KG1 (cell line): ENCODE measurements at regions not wholly inside any gene's neighbourhood (a gene's known extent, or its start where the extent isn't known, plus 50 kb on each side); places are given as distances from the start of the nearest gene placed in this dataset.

Source experiments
- DNase-seq: peaks from one replicate; lab custom pipeline; 2025; lab: John Stamatoyannopoulos, UW

DNA sequence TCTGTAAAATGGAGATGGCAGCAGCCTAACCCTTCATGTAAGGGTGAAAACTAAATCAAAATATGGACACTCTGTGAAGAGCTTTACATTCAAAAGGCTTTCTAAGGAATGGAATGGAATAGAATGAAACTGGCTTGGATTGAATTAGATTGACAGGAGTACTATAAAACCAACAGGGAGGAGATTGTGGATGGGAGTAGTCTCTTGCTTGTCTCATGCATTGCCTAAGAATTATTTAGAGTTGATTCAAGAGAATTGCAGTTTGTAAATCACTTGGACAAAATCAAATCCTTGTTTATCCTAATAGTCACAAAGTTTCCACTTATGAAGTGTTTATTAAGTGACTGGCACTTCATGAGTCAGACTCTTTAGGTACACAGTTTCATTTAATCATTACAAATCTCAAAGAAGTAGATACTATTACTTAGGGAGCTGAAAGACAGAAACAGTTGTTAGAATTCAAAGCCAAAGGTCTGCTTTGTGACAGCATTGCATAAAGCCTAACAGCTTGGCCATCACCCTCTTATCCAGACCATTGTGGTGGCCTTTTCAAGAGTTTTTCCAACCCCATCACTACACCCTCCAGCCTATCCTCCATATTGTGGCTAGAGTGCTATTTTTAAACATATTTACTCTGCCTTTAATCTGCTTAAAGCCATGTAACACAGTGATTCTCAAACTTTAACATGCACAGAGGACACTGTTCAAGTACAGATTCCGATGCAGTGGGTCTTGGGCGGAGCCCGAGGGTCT is 91.9 kb upstream of the GHITM start:
- no peak for DNase-seq

DNA sequence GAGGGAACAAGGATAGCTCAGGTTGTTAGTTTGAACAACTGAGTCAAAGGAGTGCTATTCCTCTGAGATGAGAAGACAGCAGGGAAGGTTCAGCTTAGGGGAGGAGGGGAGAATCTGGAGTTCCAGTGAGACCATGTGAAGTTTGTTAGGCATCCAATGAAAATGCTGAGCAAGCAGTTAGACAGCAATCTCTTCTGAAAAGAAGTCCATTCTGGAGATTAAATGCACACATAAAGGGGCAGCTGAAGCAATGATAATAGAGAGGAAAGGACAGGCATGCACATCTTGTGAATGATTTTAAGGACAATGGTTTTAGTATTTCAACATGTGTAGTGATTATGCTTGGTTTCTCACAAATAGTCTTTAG is 89.7 kb upstream of the GHITM start:
- no peak for DNase-seq

- no peak for DNase-seq
Observed at GRCh38 chr10:84053626-84054025, 85.7 kb upstream of the GHITM start.

DNA sequence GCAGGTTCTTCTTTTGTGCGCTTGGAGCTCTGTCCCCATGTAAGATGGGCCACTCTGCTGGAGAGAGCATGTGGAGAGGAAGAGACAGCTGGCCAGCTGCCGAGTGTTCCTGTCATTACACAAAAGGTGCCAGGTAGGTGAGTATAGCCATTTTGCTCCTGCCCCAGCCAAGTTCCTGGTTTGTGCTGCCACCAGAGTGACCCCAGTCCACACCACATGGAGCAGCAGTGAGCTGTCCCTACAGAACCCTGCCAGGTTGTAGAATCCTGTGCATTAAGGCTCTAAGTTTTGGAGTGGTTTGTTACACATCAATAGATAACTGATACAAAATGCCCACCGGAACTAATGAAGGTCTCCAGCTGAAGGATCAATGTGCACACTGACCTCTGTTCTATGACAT is 84.6 kb upstream of the GHITM start:
- no peak for DNase-seq

- no peak for DNase-seq
Observed at GRCh38 chr10:84059526-84059925, 79.8 kb upstream of the GHITM start.

DNA sequence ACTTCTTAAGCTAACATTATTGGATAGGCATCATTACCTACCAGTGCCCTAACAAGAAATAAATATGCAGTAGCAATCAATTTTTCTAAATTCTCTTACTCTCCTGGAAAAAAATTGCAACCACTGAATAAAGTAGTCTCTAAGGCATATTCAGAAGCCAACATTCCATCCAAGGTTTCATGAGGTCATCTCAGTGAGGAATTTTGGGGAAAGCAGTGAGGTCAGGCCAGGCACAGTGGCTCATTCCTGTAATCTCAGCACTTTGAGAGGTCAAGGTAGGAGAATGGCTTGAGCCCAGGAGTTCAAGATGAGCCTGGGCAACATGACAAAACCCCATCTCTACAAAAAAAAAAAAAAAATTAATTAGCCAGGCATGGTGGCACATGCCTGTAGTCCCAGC is 75.9 kb upstream of the GHITM start:
- DNase-seq: no peak

GRCh38 chr10:84065804-84066601 is 73.3 kb upstream of the GHITM start:
- DNase-seq: no peak

DNA sequence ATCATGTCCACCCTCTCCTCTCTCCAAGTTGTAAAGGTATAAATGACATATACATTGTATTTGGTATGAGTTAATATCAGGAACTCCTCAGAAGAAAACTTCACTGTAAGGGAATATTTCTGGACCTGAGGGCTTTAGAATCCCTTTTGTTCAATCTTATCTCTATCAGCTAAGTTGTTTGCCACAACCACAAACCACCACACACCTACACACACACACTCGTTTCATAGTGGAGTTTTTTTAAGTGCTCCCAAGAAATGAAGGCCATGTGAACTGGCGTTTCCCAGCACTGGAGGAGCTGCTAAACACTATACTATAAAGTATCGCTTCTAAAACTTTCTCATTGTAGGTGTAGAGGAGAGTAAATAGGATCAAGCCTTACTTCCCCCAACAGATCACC is 64.8 kb upstream of the GHITM start:
- no peak for DNase-seq

DNA sequence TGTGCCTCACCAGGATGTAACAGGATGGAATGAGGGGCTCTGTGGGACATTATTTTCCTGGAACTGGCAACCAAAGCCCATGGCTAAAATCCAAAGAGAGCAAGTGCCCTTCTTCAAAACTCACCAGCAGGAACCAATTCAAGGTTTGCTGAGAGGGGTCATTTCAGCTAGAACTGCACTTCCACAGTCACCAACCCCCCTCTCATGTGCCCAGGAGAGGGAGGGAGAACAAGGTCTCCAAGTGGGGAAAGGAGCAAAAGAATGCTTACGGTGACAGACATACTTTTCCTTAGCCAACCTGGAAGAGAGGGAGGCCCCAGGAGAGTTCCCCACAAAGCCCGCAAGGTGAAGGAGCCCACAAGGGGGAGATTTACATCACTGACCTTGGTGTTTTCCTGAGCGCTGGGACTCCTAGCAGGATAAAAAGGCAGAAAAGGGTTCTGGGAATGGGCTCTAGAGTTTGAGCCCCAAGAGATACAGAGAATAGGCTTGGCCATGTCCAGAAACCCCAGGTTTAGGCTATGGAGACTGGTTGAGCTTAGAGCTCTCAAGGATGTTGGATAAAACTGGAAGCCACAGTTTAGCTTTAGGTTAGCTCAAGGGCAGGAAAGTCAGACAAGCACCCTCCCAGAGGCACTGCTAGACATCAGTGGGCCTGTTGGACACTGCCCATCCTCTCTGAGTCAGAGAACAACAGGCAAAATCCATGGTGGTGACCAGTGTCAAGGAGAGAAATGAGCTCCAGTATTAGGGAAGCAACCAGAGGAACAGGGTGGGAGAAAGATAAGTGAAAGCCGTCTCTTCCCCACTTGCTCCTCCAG is 63.9 kb upstream of the GHITM start:
- DNase-seq: no peak

DNA sequence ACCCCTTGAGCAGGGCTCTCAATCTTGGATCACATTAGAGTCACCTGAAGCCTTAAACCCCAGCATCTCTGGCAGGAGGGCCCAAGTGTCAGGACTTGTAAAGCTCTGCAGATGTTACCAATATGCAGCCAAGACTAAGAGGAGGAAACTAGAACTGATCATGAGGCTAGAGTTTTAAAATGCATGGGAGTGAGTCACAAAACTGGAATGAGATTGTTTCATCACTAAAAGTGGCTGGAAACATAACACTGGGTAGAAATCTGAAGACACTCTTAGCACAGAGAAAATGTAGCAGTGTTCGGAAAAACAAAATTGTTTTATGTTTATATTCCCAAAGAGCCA is 63.3 kb upstream of the GHITM start:
- DNase-seq: no peak

GRCh38 chr10:84076540-84077195 is 62.6 kb upstream of the GHITM start:
- no peak for DNase-seq

- DNase-seq: no peak
Observed at GRCh38 chr10:84077768-84078167, 61.5 kb upstream of the GHITM start.

- no peak for DNase-seq
Observed at GRCh38 chr10:84078771-84079170, 60.5 kb upstream of the GHITM start.

DNA sequence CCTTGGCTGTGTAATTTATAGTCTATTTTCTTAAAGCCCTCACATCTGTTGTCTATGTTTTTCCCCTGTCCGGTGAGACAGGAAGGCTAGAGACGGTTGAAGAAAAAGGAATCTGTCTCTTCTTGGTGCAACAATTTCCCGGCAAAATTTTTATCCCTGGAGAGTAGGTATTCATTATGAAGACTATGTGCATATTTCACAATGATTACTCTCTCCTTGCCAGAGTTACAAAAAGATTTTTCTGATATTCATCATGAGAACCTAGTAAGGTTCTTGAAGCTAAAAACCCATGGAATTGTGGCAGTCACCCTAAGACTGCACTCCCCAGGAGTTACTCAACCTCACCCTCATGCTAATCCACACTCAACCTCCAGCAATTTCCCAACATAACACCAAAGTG is 55.0 kb upstream of the GHITM start:
- DNase-seq: no peak

GRCh38 chr10:84087202-84087601 is 52.1 kb upstream of the GHITM start:
- DNase-seq: no peak

DNA sequence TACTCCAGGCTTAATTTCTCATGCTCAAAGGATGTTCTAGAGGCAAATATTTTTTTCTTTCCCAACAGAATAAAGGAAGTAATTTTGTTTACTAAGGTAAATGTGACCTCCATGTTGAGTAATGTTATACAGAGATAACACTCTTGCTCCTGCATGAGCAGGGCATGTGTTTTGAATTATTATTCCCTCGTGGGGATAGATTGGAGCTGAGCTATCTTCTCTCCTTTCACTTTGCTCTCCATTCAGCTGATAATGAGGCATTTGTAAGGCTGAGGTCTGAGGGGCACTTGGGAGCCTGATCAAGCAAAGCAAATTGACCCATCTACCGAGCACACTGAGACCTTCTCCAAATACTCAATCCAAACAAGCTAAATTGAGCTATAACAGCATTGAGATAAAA is 50.7 kb upstream of the GHITM start:
- no peak for DNase-seq

GRCh38 chr10:84089162-84089561 is 50.1 kb upstream of the GHITM start:
- DNase-seq: no peak
